Neural progenitor cell (in vitro differentiated cells): ENCODE measurements at regions not wholly inside any gene's neighbourhood (a gene's known extent, or its start where the extent isn't known, plus 50 kb on each side); places are given as distances from the start of the nearest gene placed in this dataset.

Source experiments
- DNase-seq: peaks from one replicate; pipeline ENCODE4 v3.0.0-alpha.2; 2016; ENCODE audit warnings: low spot score
- H2AFZ ChIP-seq: fragments of 200-600 bp; sonication (generic); replicated peaks from 2 replicates; pipeline ENCODE4 v1.6.1; 2016; ENCODE audit warnings: antibody characterized with exemption
- H3F3A ChIP-seq: fragments of 200-600 bp; sonication (generic); 2 replicates; pipeline ENCODE4 v1.6.1; 2016; ENCODE audit warnings: antibody characterized with exemption, low read depth
- H3K27ac ChIP-seq: fragments of 200-600 bp; sonication (generic); 2 replicates; pipeline ENCODE4 v1.5.1; 2016; ENCODE audit warnings: mild to moderate bottlenecking
- H3K27me3 ChIP-seq: fragments of 200-600 bp; sonication (generic); 2 replicates; pipeline ENCODE4 v1.6.1; 2016; ENCODE audit warnings: mild to moderate bottlenecking, moderate library complexity
- H3K36me3 ChIP-seq: fragments of 200-600 bp; sonication (generic); 2 replicates; pipeline ENCODE4 v1.5.1; 2016
- H3K4me1 ChIP-seq: fragments of 200-600 bp; sonication (generic); 2 replicates; pipeline ENCODE4 v1.6.1; 2016; ENCODE audit warnings: mixed run types
- H3K4me2 ChIP-seq: fragments of 200-600 bp; sonication (generic); 2 replicates; pipeline ENCODE4 v1.6.1; 2016
- H3K4me3 ChIP-seq: fragments of 200-600 bp; sonication (generic); 2 replicates; pipeline ENCODE4 v1.5.1; 2016
- H3K79me2 ChIP-seq: fragments of 200-600 bp; sonication (generic); 2 replicates; pipeline ENCODE4 v1.6.1; 2016; ENCODE audit warnings: low read depth
- H3K9ac ChIP-seq: fragments of 200-600 bp; sonication (generic); 2 replicates; pipeline ENCODE4 v1.6.1; 2016
- H3K9me3 ChIP-seq: fragments of 200-600 bp; sonication (generic); 2 replicates; pipeline ENCODE4 v1.5.1; 2016; ENCODE audit warnings: low read depth
- H4K20me1 ChIP-seq: fragments of 200-600 bp; sonication (generic); 2 replicates; pipeline ENCODE4 v1.6.1; 2016; ENCODE audit warnings: low read depth
- H3K27ac Mint-ChIP-seq: 3 replicates; pipeline ENCODE4 v1.8.0; 2021; ENCODE audit warnings: mixed read lengths
- H3K27me3 Mint-ChIP-seq: 2 replicates; pipeline ENCODE4 v1.8.0; 2022; ENCODE audit warnings: low read depth, mild to moderate bottlenecking, inconsistent platforms, moderate library complexity, mixed read lengths; ENCODE audit not compliant: insufficient read depth
- H3K36me3 Mint-ChIP-seq: 3 replicates; pipeline ENCODE4 v1.8.0; 2021; ENCODE audit warnings: mixed read lengths
- H3K4me1 Mint-ChIP-seq: 3 replicates; pipeline ENCODE4 v1.8.0; 2021; ENCODE audit warnings: mixed read lengths
- H3K4me3 Mint-ChIP-seq: 3 replicates; pipeline ENCODE4 v1.8.0; 2021; ENCODE audit warnings: mild to moderate bottlenecking, moderate library complexity, mixed read lengths
- H3K9me3 Mint-ChIP-seq: 3 replicates; pipeline ENCODE4 v1.8.0; 2020; ENCODE audit warnings: mixed read lengths
- EZH2 ChIP-seq: fragments of 200-600 bp; sonication (generic); IDR thresholded peaks from 2 replicates; pipeline ENCODE4 v1.6.1; 2017; ENCODE audit warnings: antibody characterized with exemption, mild to moderate bottlenecking, moderate library complexity
- EZH2phosphoT487 ChIP-seq: fragments of 200-600 bp; sonication (generic); IDR thresholded peaks from 2 replicates; pipeline ENCODE4 v1.6.1; 2017; ENCODE audit warnings: antibody characterized with exemption
- TF ChIP-seq, protein P1 (sequence below): fragments of 200-600 bp; sonication (generic); IDR thresholded peaks from 2 replicates; pipeline ENCODE4 v1.5.1; 2017; ENCODE audit warnings: antibody characterized with exemption, mild to moderate bottlenecking

DNA sequence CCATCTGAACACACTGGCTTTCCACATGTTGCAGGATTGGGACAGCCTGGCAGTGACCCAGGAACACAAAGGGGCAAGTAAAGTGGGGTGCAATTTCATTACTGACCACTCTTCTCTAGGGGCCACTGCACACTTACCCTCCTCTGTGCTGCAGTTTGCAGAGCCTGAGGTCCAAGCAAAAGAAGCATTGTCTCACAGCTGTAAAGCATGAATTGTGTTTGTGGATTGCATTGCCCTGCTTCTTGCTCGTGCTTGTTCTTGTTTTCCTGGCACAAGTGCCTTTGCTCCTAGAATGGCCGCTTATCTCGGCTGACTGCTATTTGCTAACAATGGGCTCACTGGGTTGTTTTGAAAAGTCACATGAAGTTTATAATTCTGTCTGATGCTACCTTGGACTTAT is 209.1 kb upstream of the JADE1 start:
- Histone ChIP-seq H2AFZ (no peak overlapping the region), H3K27ac (no peak overlapping the region), H3F3A (no peaks in the 10 kb centered on the region), H3K4me1 (peaks cover 5% of the 10 kb centered on the region), H3K79me2 (no peaks in the 10 kb centered on the region), H4K20me1 (no peaks in the 10 kb centered on the region), H3K36me3 (no peaks in the 10 kb centered on the region), H3K4me3 (no peak overlapping the region), H3K9ac (no peak overlapping the region), H3K4me2 (no peak overlapping the region), H3K9me3 (no peaks in the 10 kb centered on the region), H3K27me3 (no peaks in the 10 kb centered on the region)
- peaks cover 2% of the 10 kb centered on the region for H3K9me3 Mint-ChIP-seq
- peaks cover 7% of the 10 kb centered on the region for H3K27me3 Mint-ChIP-seq
- H3K36me3 Mint-ChIP-seq: no peaks in the 10 kb centered on the region
- DNase-seq: no peak
- TF ChIP-seq, protein P1, sequence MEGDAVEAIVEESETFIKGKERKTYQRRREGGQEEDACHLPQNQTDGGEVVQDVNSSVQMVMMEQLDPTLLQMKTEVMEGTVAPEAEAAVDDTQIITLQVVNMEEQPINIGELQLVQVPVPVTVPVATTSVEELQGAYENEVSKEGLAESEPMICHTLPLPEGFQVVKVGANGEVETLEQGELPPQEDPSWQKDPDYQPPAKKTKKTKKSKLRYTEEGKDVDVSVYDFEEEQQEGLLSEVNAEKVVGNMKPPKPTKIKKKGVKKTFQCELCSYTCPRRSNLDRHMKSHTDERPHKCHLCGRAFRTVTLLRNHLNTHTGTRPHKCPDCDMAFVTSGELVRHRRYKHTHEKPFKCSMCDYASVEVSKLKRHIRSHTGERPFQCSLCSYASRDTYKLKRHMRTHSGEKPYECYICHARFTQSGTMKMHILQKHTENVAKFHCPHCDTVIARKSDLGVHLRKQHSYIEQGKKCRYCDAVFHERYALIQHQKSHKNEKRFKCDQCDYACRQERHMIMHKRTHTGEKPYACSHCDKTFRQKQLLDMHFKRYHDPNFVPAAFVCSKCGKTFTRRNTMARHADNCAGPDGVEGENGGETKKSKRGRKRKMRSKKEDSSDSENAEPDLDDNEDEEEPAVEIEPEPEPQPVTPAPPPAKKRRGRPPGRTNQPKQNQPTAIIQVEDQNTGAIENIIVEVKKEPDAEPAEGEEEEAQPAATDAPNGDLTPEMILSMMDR: no peak
- no peak for TF ChIP-seq EZH2phosphoT487
- no peak for TF ChIP-seq EZH2
- no peak overlapping the region for H3K27ac Mint-ChIP-seq
- peaks cover 20% of the 10 kb centered on the region for H3K4me1 Mint-ChIP-seq
- no peak overlapping the region for H3K4me3 Mint-ChIP-seq

DNA sequence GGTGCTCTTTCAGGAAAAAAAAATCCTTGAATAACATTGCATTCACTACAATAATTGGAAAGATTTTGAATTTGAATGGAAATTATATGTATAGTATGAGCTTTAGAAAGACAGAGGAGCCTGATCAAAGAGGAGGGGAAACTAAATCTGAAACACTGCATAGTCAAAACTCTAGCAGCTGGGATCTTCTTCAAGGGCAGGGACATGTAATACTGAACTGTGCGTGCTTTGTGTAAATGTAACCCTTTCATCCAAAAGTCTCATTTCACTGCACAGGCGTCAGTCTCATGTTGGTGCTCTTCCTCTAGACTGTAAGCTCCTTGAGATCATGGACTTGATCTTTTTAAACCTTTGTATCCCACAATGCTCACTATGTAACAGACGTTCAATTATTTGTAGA is 212.0 kb upstream of the JADE1 start:
- Mint-ChIP-seq H3K27me3 (peaks cover 7% of the 10 kb centered on the region), H3K36me3 (no peaks in the 10 kb centered on the region), H3K27ac (no peak overlapping the region), H3K9me3 (peaks cover 13% of the 10 kb centered on the region), H3K4me3 (no peak overlapping the region), H3K4me1 (peaks cover 20% of the 10 kb centered on the region)
- Histone ChIP-seq H3K27me3 (no peaks in the 10 kb centered on the region), H3K4me2 (no peak overlapping the region), H3K4me3 (no peak overlapping the region), H2AFZ (no peak overlapping the region), H3K9ac (no peak overlapping the region), H3F3A (no peaks in the 10 kb centered on the region), H3K36me3 (no peaks in the 10 kb centered on the region), H3K9me3 (no peaks in the 10 kb centered on the region), H4K20me1 (no peaks in the 10 kb centered on the region), H3K27ac (no peak overlapping the region), H3K79me2 (no peaks in the 10 kb centered on the region), H3K4me1 (peaks cover 5% of the 10 kb centered on the region)
- TF ChIP-seq, protein P1: no peak
- TF ChIP-seq EZH2phosphoT487 (no peak), EZH2 (no peak)
- DNase-seq: no peak

DNA sequence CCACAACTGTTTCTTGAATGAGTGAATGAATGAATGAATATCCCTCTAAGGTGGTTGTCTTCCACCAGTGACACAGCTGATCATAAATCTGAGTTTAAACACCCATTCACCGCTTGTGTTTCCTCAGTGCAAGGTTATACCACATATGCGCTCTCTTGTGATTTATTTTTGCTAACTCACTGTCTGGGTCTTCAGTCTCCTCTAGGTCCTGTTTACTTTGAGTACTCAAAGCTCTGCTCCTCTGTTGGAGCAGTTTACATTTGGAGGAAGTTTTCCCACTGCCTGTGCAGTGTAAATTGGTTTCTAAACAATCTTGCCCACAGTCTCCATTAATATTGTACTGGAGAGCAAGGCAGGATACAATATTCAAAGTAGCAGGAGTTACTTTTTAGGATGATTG is 212.6 kb upstream of the JADE1 start:
- peaks cover 13% of the 10 kb centered on the region for H3K9me3 Mint-ChIP-seq
- H3F3A ChIP-seq: no peaks in the 10 kb centered on the region
- TF ChIP-seq EZH2phosphoT487 (no peak), EZH2 (no peak)
- TF ChIP-seq, protein P1: no peak

DNA sequence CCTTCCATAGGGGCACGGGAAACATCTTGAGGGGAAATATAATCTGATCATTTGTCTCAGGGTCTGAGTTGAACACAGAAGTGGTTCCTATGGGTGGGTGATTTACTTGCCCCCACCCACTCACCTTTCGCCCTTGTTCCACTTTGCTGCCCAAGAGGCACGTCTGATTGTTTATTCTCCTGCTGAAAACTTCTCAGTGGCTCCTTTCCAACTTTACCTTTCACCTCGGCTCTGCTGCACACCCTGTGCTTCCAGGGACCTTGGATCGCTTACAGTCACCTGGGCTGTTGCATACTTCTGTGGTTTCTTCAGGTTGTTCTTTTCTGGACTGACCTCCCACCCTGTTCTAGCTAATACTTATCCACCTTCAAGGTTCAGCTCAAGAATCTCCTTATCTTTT is 213.4 kb upstream of the JADE1 start:
- H3K27me3 Mint-ChIP-seq: peaks cover 7% of the 10 kb centered on the region
- Histone ChIP-seq H2AFZ (no peak overlapping the region), H4K20me1 (no peaks in the 10 kb centered on the region), H3K9me3 (no peaks in the 10 kb centered on the region), H3K36me3 (no peaks in the 10 kb centered on the region), H3K9ac (no peak overlapping the region), H3K27me3 (no peaks in the 10 kb centered on the region), H3K4me2 (no peak overlapping the region), H3K27ac (no peak overlapping the region), H3F3A (no peaks in the 10 kb centered on the region), H3K4me1 (peaks cover 5% of the 10 kb centered on the region), H3K4me3 (no peak overlapping the region), H3K79me2 (no peaks in the 10 kb centered on the region)
- H3K36me3 Mint-ChIP-seq: no peaks in the 10 kb centered on the region
- no peak for TF ChIP-seq EZH2phosphoT487
- TF ChIP-seq, protein P1: no peak
- no peak for TF ChIP-seq EZH2
- peaks cover 13% of the 10 kb centered on the region for H3K9me3 Mint-ChIP-seq
- H3K4me3 Mint-ChIP-seq: no peak overlapping the region
- no peak for DNase-seq
- H3K4me1 Mint-ChIP-seq: peaks cover 11% of the 10 kb centered on the region
- H3K27ac Mint-ChIP-seq: no peak overlapping the region

More for the DNA sequence above, 212.6 kb upstream of the JADE1 start:
- H3K79me2 ChIP-seq: no peaks in the 10 kb centered on the region
- no peaks in the 10 kb centered on the region for H3K36me3 Mint-ChIP-seq
- no peak overlapping the region for H3K4me3 ChIP-seq
- no peak overlapping the region for H3K9ac ChIP-seq
- no peaks in the 10 kb centered on the region for H3K36me3 ChIP-seq
- H3K4me2 ChIP-seq: no peak overlapping the region
- no peak overlapping the region for H3K4me3 Mint-ChIP-seq
- no peak overlapping the region for H3K27ac Mint-ChIP-seq
- H3K4me1 ChIP-seq: peaks cover 5% of the 10 kb centered on the region
- no peak for DNase-seq
- H4K20me1 ChIP-seq: no peaks in the 10 kb centered on the region
- no peak overlapping the region for H3K27ac ChIP-seq
- H3K27me3 Mint-ChIP-seq: peaks cover 7% of the 10 kb centered on the region
- no peak overlapping the region for H2AFZ ChIP-seq
- H3K27me3 ChIP-seq: no peaks in the 10 kb centered on the region
- peaks cover 16% of the 10 kb centered on the region for H3K4me1 Mint-ChIP-seq
- no peaks in the 10 kb centered on the region for H3K9me3 ChIP-seq
